ENCODE measurements at regions not wholly inside any gene's neighbourhood (a gene's known extent, or its start where the extent isn't known, plus 50 kb on each side); places are given as distances from the start of the nearest gene placed in this dataset.

- no peak for DNase-seq
These were observed 448.9 kb downstream of the MED10 start for GRCh38 chr5:5929291-5930020.

DNA sequence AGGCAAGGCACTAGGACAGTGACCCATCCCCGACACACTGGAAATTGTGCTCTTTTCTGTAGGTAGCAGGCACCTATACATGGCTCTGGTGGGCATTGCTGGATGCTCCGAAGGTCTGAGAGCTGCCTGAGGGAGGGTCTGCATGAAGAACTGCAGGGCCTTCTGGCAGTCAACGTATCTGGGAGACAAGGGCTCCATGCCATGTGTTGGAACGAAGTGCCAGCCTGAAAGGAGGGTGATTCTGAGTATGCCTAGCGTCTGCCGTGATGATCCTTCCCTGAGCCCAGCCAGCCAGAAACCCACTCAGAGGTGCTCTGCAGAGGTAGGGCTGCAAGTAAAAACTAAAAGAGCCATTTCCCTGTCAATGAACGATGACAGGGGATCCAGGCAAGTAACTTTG, 453.2 kb downstream of the MED10 start:
- DNase-seq, result no peak

GRCh38 chr5:5919411-5919810, 458.9 kb downstream of the MED10 start:
- DNase-seq, result no peak

DNA sequence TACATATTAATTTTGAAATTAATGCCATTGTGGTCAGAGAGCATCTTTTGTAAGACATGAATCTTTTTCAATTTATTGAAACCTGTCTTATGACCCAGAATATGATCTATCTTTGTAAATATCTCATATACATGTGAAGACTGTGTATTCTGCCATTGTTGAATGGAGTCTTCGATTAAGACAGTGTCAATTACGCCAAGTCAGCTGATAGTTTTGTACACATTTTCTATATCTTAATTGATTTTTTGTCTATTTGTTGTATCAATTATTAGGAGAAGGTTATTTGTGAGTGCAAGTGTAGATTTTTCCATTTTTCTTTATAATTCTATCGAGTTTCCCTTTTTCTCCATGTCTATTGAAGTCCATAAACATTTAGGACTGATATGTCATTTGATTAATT, 471.6 kb downstream of the MED10 start:
- no peak for DNase-seq

GRCh38 chr5:5905186-5905585, 473.2 kb downstream of the MED10 start:
- DNase-seq, result no peak

DNA sequence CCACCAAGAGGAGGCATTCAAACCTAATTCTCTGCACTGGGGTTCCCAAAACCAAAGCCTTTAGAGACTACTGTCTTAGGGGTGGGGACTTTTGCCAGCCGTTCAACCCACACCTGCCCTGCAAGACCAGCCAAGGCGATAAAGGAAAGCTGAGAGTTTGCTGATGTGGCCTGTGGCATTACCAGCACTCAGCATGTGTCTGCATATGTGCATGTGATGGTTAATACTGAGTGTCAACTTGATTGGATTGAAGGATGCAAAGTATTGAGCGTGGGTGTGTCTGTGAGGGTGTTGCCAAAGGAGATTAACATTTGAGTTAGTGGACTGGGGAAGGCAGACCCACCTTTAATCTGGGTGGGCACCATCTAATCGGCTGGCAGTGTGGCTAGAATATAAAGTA, 474.2 kb downstream of the MED10 start:
- DNase-seq, result no peak

GRCh38 chr5:5902678-5903646, 475.4 kb downstream of the MED10 start:
- DNase-seq, result no peak

- DNase-seq, result no peak
These were observed 477.9 kb downstream of the ICE1 start for GRCh38 chr5:5900350-5900749.

DNA sequence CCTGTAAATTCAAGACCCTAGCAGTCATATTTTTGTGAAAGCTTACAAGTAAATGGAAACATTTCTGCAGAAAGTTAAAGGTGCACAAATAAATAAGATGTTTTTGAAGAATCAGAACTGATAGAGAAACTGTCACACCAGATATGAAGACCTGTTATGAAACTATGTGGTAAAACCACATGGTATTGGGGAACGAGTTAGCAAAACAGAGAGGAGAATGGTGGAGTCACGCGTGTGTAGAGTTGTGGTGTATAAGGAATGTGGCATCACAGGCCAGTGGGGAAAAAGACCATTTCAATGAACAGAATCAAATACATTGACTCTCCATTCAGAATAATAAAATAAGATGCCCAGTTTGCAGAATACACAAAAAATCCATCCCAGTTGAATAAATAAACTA, 477.2 kb downstream of the ICE1 start:
- DNase-seq, result no peak

- DNase-seq, result no peak
These were observed 465.8 kb downstream of the ICE1 start for GRCh38 chr5:5888284-5888683.

DNA sequence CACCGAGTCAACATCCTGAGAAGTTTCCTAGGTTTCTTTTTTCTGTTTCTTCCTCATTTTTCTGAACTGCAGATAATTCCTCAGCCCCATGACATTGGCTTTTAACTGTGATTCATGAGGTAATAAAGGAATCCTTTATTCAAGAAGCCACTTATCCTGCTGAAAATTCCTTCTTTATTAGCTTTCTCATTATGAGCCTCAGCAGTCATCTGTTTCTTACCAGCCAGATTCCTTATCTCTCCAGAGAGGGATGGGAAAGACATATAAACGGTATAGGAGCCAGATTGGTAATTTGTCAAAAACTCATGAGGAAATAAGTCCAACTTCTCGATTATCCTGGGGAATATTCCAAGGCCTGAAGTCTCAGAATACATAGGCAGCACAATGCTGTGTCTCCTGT, 465.4 kb downstream of the ICE1 start:
- no peak for DNase-seq

GRCh38 chr5:5886812-5887486, 464.5 kb downstream of the ICE1 start:
- DNase-seq, result peak in 1 of 2 experiments; percentile 58

- DNase-seq, result no peak
These were observed 463.9 kb downstream of the ICE1 start for GRCh38 chr5:5886353-5886752.

DNA sequence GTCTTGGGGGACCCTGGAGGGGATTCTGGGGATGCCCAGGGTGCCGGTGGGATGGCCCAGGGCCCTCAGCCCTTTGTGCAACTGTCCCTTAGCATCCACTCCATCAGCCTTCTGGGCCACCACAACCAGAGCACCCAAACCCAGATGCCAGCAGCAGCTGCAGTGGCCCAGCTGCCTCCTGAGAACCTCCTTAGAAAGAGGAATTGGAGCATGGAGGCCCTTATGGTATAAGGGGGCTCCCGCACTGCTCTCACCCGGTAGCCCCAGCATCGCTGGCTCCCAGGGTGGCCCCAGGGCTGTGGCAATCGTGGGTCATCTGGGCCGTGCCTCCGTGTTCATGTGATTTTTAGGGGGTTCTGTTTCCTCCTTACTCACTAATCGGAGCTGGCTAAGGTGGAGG, 463.3 kb downstream of the ICE1 start:
- no peak for DNase-seq

GRCh38 chr5:5884593-5884992, 462.1 kb downstream of the ICE1 start:
- DNase-seq, result no peak

GRCh38 chr5:5883562-5883961, 461.1 kb downstream of the ICE1 start:
- no peak for DNase-seq

DNA sequence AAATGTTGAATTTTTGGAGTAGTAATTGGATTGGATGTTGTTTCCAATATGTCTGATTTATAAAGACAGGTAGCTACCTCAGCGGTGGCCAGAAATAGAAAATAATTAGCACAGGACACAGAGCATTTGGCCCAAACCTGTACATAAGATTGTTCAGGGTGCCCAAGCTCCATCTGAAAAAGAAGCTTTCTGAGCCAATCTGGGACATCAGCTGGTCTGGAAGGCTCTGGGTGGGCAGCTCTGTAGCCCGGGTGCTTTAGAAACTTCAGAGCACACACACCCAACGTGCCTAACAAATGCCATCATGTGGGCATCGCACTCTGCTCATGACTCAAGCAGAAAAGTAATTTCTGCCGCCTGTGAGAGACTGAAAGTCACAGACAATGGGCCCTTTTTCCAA, 460.7 kb downstream of the ICE1 start:
- no peak for DNase-seq

DNA sequence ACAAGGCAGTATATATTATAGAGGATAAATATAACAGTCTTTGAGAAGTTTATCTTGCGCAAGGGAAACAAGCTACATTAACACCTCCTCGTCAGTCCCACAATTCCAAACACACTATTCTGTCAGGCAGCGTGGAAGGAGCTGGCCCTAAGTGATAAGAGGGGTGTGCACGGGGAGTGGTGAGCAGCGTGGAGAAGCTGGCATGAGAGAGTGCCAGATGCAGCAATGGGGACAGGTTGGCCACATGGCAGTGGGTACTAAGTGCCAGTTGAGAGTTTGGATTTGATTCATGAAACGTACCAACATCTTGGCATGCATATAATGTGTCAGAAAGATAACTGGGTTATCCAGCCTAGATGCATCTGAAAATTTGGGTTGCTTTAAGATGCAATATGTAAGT, 460.2 kb downstream of the ICE1 start:
- no peak for DNase-seq

DNA sequence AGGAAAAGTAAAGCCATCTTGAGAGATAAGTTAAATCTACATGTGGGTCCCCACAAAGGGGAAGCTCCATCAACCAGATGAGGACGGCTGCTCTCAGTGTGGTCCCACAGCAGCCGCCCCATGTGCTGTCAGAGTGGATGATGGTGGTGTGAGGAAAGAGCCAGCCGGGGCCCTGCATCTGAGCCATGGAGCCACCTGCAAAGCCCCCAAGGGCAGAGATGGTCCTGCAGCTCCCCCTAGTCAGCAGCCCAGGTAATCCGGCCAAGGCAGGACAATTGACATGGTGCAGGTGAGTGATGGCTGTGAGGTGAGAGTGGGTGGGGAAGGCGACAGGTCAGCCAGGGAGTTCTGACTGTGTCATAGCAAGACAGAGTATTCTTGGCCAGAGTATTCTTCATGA, 458.8 kb downstream of the ICE1 start:
- peak in 1 of 2 experiments; percentile 57 for DNase-seq

DNA sequence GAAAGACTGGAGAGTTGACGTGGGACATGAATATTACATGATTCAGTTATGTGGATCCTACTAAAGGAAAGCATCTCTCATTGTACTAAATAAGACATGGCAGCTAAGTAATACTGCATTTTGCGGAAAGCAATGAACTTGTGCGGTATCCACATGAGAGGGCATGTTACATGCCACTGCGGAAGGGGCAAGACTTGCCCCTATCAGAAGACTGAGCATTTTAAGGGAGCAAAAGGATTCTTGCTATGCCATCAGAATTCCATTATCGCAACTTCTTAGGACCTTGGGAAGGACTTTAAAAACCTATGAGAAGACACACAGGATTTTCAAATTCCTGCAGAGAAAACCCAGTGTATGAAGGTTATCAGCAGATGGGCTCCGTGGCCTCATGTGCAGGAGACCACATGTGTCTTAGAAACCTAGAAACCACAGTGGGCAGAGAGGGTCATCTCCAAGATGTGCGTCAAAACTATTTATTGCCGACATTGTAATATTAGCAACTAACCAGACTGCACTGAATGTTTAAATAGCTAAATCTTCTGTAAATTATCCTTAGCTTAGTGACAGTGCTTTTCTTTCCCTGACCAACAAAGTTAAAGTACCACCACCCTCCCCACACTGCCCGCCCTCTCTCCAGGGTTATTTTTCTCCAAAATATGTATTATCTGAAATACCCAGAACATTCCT, 457.7 kb downstream of the ICE1 start:
- no peak for DNase-seq

- no peak for DNase-seq
These were observed 434.9 kb downstream of the ICE1 start for GRCh38 chr5:5857396-5857795.

DNA sequence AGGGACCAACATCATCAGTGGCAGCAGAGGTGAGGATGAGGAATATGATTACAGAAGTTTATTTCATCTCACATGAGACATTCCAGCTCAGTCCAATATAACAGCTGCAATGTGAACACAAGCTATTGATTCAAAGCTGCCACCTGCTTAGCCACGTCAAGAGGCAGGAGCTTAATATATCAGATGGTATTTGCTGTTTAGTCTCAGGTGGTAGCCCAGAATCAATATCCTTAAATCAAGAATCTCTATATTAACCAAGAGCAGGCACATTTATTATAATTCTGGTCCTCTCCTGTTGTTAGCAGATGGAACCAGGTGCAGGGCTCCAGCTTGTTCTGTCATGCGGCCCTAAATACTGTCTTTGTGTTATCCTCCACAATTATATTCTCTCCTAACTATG, 431.6 kb downstream of the ICE1 start:
- no peak for DNase-seq

DNA sequence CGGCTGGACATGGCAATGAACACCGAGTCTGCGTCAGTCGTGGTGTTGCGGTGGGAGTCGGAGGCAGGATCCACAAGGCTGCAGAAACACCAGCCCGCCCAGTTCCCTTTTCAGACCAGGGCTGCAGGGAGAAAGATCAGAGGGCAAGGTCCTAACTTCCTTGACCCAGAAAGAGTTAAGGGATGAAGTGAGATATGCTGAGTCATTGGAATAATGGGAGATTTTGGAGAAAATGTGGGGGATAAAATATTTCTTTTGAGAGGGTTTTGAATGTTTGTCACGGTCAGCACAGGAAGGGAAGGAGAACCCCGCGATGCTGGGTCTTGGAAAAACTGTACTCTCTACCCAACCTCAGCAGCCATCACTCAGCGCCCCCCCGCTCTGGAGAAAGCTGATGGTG, 416.0 kb downstream of the ICE1 start:
- no peak for DNase-seq
